ENCODE measurements at regions not wholly inside any gene's neighbourhood (a gene's known extent, or its start where the extent isn't known, plus 50 kb on each side); places are given as distances from the start of the nearest gene placed in this dataset.

DNA sequence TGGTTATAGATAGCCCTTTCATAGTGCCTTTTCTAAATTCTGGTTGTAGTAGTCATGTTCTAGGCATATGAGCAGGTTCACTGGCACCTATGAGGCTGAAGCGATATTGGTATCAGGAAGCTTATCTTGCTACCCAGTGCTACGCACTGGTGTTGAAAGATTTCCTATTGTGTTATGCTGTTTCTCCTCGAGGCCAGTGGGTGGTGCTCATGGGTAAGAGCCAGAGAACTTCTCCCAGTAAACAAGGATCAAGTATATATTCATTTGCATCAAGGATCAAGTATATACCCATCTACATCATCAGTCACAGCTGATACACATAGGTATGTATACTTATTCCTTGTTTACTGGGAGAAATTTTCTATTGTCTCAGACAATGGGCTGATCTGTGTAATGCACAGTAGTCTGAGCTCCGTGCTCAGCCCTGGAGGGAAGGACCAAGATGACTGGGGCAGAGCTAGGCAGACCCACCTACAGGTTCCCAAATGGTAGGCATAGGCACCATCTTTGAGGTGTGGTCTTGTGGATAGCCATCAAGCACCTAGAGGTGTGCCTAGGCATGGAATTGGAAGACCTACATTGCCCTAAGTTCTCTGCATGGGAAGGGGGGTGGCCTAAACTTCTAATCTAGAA is 101.2 kb upstream of the GALNT13 start:
- FAIRE-seq (no peak), ATAC-seq (peak; percentile 57), DNase-seq (ENCODE audit: low read depth, low spot score) (no peak)
- 47% methylated on average over 4 of the region's 4 CpGs for WGBS (ENCODE audit: insufficient coverage, insufficient replicate concordance, low lambda C conversion rate, missing lambda C conversion rate)
- Histone ChIP-seq H2AFZ (ENCODE audit: control insufficient read depth, low read depth, low read length) (no peak overlapping the region), H3K36me3 (ENCODE audit: control insufficient read depth in 2 of 2, insufficient read depth in 2 of 2, low read length in 1 of 2) (no peaks in the 10 kb centered on the region), H4K20me1 (ENCODE audit: control insufficient read depth, insufficient read depth) (no peaks in the 10 kb centered on the region), H3K4me2 (ENCODE audit: control insufficient read depth, insufficient read depth) (no peak overlapping the region), H3K9me3 (replicated peaks; ENCODE audit: control insufficient read depth, insufficient read depth, low read length) (no peaks in the 10 kb centered on the region), H3K4me3 (no peak overlapping the region), H3K27ac (ENCODE audit: control insufficient read depth, insufficient read depth) (no peak overlapping the region), H3K27me3 (replicated peaks in 1 of 2; ENCODE audit: control insufficient read depth in 2 of 2, insufficient read depth in 2 of 2, low read length in 1 of 2) (no peaks in the 10 kb centered on the region), H3K9ac (ENCODE audit: control insufficient read depth, insufficient read depth, low read length) (no peak overlapping the region), H3K4me1 (ENCODE audit: control insufficient read depth, insufficient read depth, low read length) (no peaks in the 10 kb centered on the region), H3K79me2 (ENCODE audit: control insufficient read depth, insufficient read depth, low read length) (no peaks in the 10 kb centered on the region)
- no TSS peak for BruUV-seq (replicated peaks)
- TF ChIP-seq SREBF1 (IDR thresholded peaks at IDR 0.05; ENCODE audit: low read length) (no peak), TBL1XR1 (IDR thresholded peaks at IDR 0.05; ENCODE audit: low read depth, low read length) (no peak)
- TF ChIP-seq, protein P1, sequence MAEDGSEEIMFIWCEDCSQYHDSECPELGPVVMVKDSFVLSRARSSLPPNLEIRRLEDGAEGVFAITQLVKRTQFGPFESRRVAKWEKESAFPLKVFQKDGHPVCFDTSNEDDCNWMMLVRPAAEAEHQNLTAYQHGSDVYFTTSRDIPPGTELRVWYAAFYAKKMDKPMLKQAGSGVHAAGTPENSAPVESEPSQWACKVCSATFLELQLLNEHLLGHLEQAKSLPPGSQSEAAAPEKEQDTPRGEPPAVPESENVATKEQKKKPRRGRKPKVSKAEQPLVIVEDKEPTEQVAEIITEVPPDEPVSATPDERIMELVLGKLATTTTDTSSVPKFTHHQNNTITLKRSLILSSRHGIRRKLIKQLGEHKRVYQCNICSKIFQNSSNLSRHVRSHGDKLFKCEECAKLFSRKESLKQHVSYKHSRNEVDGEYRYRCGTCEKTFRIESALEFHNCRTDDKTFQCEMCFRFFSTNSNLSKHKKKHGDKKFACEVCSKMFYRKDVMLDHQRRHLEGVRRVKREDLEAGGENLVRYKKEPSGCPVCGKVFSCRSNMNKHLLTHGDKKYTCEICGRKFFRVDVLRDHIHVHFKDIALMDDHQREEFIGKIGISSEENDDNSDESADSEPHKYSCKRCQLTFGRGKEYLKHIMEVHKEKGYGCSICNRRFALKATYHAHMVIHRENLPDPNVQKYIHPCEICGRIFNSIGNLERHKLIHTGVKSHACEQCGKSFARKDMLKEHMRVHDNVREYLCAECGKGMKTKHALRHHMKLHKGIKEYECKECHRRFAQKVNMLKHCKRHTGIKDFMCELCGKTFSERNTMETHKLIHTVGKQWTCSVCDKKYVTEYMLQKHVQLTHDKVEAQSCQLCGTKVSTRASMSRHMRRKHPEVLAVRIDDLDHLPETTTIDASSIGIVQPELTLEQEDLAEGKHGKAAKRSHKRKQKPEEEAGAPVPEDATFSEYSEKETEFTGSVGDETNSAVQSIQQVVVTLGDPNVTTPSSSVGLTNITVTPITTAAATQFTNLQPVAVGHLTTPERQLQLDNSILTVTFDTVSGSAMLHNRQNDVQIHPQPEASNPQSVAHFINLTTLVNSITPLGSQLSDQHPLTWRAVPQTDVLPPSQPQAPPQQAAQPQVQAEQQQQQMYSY (CRISPR knock-in tag; IDR thresholded peaks at IDR 0.05), result no peak
- intact Hi-C loops (cut with micrococcal nuclease; ENCODE audit: unreplicated experiment), result no loop called here
- ChIA-PET SMC1A (ENCODE audit: uncharacterized antibody, unreplicated experiment) (no interaction called here), RAD21 (ENCODE audit: unreplicated experiment) (no interaction called here), CTCF (interaction anchor here (1.4 kb wide), 1 partner anchor 17 kb away, joined by 4 read pairs; no protein-coding TSS in a partner anchor), POLR2A (no interaction called here)
- in situ Hi-C loops (cut with MboI), result no loop called here

GRCh38 chr2:153780241-153780640 is 91.5 kb upstream of the GALNT13 start:
- ATAC-seq, result no peak
- ChIA-PET CTCF (no interaction called here), RAD21 (ENCODE audit: unreplicated experiment) (interaction anchor here (0.6 kb wide), 1 partner anchor 301 kb away, joined by 3 read pairs; no protein-coding TSS in a partner anchor), SMC1A (ENCODE audit: uncharacterized antibody, unreplicated experiment) (no interaction called here), POLR2A (no interaction called here)
- H3K27me3 ChIP-seq (replicated peaks in 1 of 2; ENCODE audit: control insufficient read depth in 2 of 2, insufficient read depth in 2 of 2, low read length in 1 of 2), result no peaks in the 10 kb centered on the region
- DNase-seq (ENCODE audit: low read depth, low spot score), result no peak
- H3K4me2 ChIP-seq (ENCODE audit: control insufficient read depth, insufficient read depth), result no peak overlapping the region
- no TSS peak for BruUV-seq (replicated peaks)
- no peaks in the 10 kb centered on the region for H3K4me1 ChIP-seq (ENCODE audit: control insufficient read depth, insufficient read depth, low read length)
- in situ Hi-C loops (cut with MboI) (no loop called here), intact Hi-C loops (cut with micrococcal nuclease; ENCODE audit: unreplicated experiment) (loop anchor here (10.0 kb wide), 1 partner anchor 595 kb away; no protein-coding TSS in a partner anchor)
- no peak overlapping the region for H3K27ac ChIP-seq (ENCODE audit: control insufficient read depth, insufficient read depth)
- no peaks in the 10 kb centered on the region for H3K79me2 ChIP-seq (ENCODE audit: control insufficient read depth, insufficient read depth, low read length)
- no peak overlapping the region for H3K4me3 ChIP-seq
- H2AFZ ChIP-seq (ENCODE audit: control insufficient read depth, low read depth, low read length), result no peak overlapping the region
- peak; percentile 7 for FAIRE-seq
- no peaks in the 10 kb centered on the region for H3K9me3 ChIP-seq (replicated peaks; ENCODE audit: control insufficient read depth, insufficient read depth, low read length)
- no peaks in the 10 kb centered on the region for H3K36me3 ChIP-seq (ENCODE audit: control insufficient read depth in 2 of 2, insufficient read depth in 2 of 2, low read length in 1 of 2)
- H4K20me1 ChIP-seq (ENCODE audit: control insufficient read depth, insufficient read depth), result no peaks in the 10 kb centered on the region
- WGBS (ENCODE audit: insufficient coverage, insufficient replicate concordance, low lambda C conversion rate, missing lambda C conversion rate), result 10% methylated on average over 2 of the region's 2 CpGs
- H3K9ac ChIP-seq (ENCODE audit: control insufficient read depth, insufficient read depth, low read length), result no peak overlapping the region
- TF ChIP-seq, protein P2, sequence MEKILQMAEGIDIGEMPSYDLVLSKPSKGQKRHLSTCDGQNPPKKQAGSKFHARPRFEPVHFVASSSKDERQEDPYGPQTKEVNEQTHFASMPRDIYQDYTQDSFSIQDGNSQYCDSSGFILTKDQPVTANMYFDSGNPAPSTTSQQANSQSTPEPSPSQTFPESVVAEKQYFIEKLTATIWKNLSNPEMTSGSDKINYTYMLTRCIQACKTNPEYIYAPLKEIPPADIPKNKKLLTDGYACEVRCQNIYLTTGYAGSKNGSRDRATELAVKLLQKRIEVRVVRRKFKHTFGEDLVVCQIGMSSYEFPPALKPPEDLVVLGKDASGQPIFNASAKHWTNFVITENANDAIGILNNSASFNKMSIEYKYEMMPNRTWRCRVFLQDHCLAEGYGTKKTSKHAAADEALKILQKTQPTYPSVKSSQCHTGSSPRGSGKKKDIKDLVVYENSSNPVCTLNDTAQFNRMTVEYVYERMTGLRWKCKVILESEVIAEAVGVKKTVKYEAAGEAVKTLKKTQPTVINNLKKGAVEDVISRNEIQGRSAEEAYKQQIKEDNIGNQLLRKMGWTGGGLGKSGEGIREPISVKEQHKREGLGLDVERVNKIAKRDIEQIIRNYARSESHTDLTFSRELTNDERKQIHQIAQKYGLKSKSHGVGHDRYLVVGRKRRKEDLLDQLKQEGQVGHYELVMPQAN (conservative IDR thresholded peaks at IDR 0.05), result no peak
- TF ChIP-seq TCF3 (IDR thresholded peaks at IDR 0.05; ENCODE audit: borderline replicate concordance, insufficient read depth, low read depth, low read length) (no peak), CREB1 (IDR thresholded peaks at IDR 0.05; ENCODE audit: low read depth) (no peak), EED (IDR thresholded peaks at IDR 0.05; ENCODE audit: low read depth) (no peak), RAD51 (IDR thresholded peaks at IDR 0.05) (no peak), SIN3A (IDR thresholded peaks at IDR 0.05; ENCODE audit: low read depth, low read length) (no peak), HDAC2 (IDR thresholded peaks at IDR 0.05) (no peak), SMARCA5 (IDR thresholded peaks at IDR 0.05) (no peak), CBFB (IDR thresholded peaks at IDR 0.05; ENCODE audit: low read depth) (no peak)
